DND-41 (cell line): ENCODE measurements at regions not wholly inside any gene's neighbourhood (a gene's known extent, or its start where the extent isn't known, plus 50 kb on each side); places are given as distances from the start of the nearest gene placed in this dataset.

Experiments
- EZH2 ChIP-seq: IDR thresholded peaks from 3 replicates; pipeline ENCODE4 v1.6.1; 2012; ENCODE audit warnings: borderline replicate concordance, low read depth, mild to moderate bottlenecking, moderate library complexity, low read length, inconsistent platforms; ENCODE audit not compliant: severe bottlenecking
- TF ChIP-seq, protein P1 (sequence below): IDR thresholded peaks from 2 replicates; pipeline ENCODE4 v1.5.1; 2012; ENCODE audit warnings: borderline replicate concordance, low read length, moderate library complexity, mild to moderate bottlenecking; ENCODE audit not compliant: poor library complexity, severe bottlenecking; ENCODE audit errors: extremely low read depth

DNA sequence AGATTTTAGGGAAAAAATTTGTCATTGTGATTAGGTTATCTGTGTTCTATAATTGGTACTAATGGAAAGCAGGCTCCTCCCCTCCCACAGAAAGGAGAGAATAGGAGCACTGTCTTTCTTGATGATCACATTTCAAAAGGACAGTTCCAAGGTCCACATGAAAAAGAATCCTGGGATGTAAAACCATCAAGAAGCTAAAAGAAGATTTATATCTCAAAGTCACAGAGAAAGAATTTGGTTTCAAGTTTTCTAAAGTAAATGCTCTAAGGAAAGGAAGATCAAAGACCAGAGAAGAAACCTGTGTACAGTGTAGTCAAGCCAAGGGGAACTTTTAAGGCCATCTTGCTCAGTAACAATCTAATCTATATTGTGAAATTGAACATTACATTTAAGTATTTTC, 652.7 kb upstream of the HS3ST5 start:
- no peak for TF ChIP-seq EZH2
- TF ChIP-seq, protein P1, sequence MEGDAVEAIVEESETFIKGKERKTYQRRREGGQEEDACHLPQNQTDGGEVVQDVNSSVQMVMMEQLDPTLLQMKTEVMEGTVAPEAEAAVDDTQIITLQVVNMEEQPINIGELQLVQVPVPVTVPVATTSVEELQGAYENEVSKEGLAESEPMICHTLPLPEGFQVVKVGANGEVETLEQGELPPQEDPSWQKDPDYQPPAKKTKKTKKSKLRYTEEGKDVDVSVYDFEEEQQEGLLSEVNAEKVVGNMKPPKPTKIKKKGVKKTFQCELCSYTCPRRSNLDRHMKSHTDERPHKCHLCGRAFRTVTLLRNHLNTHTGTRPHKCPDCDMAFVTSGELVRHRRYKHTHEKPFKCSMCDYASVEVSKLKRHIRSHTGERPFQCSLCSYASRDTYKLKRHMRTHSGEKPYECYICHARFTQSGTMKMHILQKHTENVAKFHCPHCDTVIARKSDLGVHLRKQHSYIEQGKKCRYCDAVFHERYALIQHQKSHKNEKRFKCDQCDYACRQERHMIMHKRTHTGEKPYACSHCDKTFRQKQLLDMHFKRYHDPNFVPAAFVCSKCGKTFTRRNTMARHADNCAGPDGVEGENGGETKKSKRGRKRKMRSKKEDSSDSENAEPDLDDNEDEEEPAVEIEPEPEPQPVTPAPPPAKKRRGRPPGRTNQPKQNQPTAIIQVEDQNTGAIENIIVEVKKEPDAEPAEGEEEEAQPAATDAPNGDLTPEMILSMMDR = no peak
